GM18519 (cell line): ENCODE measurements at regions not wholly inside any gene's neighbourhood (a gene's known extent, or its start where the extent isn't known, plus 50 kb on each side); places are given as distances from the start of the nearest gene placed in this dataset.

Source experiments
- ATAC-seq: cut with Tn5 transposase; IDR thresholded peaks from one replicate; pipeline ENCODE4 v1.9.1; 2021; ENCODE audit warnings: mild to moderate bottlenecking, moderate library complexity; ENCODE audit not compliant: unreplicated experiment, low FRiP score

- no peak for ATAC-seq
Observed at GRCh38 chr3:30350011-30350410, 256.4 kb upstream of the TGFBR2 start.

DNA sequence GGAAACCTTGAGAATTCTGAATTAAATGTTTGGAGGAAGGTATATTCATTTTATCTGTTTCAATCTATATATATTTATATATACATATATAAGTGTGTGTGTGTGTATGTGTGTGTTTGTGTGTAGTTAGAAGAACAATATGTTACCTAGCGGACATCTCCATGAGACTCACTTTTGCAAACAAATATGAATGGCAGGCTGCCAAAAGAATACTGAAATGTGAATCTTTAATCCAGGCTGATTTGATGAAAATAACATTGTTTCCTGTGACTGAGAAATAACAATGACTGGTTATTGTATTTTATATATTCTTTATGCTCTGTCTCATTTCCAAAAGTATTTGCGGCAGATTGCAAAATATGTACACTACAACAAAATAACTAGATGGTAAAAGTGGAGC, 255.5 kb upstream of the TGFBR2 start:
- ATAC-seq, result no peak

DNA sequence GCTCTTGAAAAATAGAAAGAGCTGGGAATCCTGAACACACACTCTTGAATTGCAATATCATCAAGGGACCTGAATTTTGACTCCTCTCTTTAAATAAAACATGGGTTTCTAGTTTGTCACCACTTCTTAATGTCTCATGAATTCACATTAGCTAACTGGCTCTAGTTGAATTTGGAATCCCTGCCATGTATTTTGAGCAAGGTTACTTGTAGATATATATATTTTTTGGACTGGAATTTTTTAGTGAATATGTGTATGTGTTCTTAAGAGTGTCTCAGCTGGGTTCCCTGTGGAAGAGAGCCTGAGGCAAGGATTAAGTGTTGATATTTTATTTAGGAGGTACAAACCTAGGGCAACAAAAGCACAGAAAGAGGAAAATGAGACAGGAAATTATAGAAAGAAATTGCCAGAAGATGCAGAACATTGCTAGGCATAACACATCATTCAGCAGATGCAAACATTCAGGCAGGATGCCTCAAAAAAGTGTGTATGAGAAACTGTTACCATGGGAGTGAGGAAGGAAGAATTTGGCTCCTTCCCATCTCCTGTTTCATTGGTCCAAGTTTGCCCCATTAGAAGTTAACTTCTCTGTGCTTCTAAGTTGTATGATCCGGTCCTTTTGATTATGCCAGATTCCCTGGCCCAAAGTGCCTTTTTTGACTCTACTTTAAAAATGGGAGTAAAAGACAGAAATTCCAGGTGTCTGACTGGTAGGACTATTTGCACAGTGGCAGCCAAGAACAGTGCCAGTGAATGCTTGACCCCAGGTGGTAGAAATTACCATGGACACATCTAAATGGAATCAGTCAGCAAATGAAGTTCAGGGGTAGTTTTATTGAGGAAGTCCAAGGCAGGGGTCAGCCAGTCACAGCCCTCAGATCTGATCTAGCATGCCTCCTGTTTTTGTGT, 253.7 kb upstream of the TGFBR2 start:
- ATAC-seq, result no peak

DNA sequence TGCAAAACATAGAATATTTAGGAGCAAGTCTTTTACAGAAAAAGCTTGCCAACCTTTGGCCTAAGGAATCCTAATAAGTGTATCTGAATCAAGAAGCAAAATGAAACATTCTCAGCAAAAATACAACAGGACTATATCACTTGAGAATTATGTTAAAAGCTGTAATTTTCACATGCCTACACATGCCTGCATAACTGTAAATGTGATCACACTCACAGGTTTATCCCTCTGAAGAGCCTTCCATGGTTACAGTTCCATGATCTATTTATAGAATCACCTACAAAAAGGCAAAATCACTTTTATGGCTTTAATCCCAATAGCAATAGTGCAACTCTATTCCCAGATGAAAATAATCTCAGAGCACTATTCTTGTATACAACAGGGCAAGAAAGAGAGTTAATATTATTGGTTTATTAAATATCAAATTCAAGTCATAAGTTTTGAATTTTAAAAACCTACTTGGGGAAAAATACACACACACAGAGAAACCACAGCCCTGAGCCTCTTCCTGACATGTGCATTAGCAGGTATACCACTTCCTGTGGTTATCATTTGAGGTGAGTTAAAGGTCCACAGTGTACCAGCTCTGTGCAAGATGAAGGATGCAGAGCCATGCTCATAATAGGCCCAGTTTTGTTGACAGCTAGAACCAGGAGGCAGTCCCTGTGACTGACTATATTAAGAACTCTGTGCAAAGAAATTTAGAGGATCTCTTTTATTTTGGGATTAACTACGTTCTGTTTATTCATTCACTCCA, 252.5 kb upstream of the TGFBR2 start:
- peak; percentile 95 for ATAC-seq

DNA sequence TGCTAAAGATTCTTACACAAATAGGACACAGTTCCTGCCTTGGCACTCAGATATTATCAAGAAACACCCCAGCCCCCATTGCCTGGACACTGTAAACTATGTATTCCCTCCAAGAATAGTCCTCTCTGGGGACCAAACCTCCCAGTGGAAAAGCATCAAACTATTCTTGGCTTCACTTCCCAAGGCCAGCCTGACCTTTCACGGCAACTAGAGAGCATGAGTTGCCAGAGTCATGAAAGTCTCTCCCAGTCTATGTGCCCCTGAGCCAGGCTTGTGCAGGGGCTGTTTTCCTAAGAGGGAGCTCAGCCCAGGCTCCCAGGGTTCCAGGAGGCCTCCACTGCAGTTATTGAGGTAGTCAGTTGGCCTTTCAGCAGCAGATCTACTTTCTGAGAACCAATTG, 251.9 kb upstream of the TGFBR2 start:
- ATAC-seq, result no peak

- no peak for ATAC-seq
Observed at GRCh38 chr3:30354972-30355371, 251.4 kb upstream of the TGFBR2 start.

- ATAC-seq, result no peak
Observed at GRCh38 chr3:30355622-30356021, 250.8 kb upstream of the TGFBR2 start.

GRCh38 chr3:30356866-30357753, 249.3 kb upstream of the TGFBR2 start:
- ATAC-seq, result no peak

- ATAC-seq, result no peak
Observed at GRCh38 chr3:30357897-30358296, 248.5 kb upstream of the TGFBR2 start.

DNA sequence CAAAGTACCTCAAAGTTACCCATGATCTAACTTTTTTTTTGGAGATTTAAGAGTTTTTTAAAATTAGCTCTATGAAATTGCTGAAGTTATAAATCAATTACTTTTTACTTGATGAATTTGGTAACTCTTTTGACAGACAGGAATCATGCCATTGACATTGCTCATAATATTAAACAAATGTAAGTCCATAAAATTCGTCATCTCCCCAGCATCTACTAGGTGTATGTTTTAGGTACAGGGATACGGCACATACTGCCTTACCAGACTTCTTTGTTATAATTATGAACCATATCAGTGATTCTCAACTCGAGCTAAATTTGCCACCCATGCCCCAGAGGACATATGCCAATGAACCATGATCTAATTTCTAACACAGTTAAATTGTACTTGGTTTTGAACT, 247.5 kb upstream of the TGFBR2 start:
- no peak for ATAC-seq

- no peak for ATAC-seq
Observed at GRCh38 chr3:30368978-30369377, 237.4 kb upstream of the TGFBR2 start.

DNA sequence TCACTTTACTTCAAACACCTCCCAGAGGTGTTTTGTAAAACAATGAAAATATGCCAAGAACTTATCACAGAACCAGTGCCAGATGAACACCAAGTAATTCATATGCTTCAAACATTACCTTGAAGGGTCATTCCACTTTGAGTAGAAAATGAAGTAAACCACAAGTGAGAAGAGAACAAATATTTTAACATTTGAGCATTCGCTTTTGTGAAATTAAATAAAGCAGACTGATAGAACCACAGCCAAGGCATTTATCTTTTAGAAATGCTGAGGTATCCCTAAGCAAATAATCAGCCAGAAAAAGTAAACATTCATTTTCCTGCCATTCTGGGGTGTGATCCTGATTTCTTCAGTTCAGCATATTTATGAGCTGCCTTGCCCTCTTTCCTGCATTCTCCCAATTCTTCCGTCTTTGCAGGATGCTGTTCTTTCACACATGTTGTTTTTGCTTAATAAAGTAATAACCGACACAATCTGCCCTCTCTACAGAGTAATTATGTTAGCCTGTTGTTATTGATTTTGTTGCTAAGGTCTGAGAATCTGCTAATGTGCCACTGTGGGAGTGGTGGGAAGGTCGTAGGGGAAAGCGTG, 235.6 kb upstream of the TGFBR2 start:
- no peak for ATAC-seq

DNA sequence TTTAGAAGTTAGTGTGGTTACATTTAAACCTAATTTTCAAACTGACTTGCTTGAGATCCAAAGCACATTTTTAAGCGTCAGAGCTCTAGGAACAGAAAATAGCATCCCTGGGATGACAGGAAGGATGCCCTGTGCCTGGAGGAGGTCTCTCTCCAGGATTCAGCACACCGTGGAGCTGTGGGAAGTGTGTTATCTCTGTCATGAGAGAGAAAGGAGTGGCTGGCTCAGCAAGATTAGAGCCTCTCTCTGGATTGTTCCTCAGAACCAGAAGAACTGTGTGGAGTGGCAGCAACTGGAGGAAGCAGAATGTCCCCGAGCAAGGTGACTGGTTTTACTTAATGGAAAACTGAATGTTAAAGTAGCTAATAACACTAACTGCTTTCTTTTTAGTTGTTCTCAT, 233.6 kb upstream of the TGFBR2 start:
- no peak for ATAC-seq

GRCh38 chr3:30384546-30385072, 221.8 kb upstream of the TGFBR2 start:
- no peak for ATAC-seq

DNA sequence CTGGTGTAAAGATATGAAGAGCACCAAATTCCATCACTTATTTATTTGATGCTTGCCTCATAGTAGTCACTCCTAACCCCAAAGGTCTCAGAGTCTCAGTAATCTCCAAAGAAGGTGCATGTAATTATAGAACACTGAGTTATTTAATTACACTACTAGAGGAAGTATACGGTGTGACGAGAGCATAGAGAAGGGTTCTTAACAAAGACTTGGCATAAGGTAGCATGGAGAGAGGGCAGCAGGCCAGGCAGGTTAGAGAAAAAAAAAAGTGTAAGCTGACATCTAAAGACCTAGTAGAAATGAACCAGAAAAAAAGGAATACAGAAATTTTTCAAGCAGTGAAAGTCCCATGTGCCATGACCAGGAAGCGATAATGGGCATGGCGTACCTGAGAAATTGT, 213.3 kb upstream of the TGFBR2 start:
- ATAC-seq, result no peak

DNA sequence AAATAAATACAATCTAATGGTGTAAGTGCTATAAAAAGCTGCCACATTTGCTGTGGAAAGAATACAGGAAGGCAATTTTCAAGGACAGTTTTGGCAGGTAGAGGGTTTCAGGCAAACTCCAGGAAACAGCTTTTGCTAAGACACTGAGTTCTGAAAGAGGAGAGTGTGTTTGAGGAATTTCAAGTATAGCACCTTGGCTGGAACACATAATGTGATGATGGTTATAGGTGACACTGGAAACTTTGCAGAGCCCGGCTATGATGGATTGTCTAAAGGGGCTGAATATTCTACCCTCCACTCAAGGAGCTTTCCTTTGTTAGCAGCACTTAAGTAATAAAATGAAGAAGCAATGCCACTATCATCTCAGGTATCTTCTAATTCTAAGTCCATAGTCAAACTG, 209.4 kb upstream of the TGFBR2 start:
- ATAC-seq, result no peak

- ATAC-seq, result no peak
Observed at GRCh38 chr3:30399394-30400181, 206.8 kb upstream of the TGFBR2 start.

GRCh38 chr3:30400926-30401325, 205.5 kb upstream of the TGFBR2 start:
- ATAC-seq, result no peak

DNA sequence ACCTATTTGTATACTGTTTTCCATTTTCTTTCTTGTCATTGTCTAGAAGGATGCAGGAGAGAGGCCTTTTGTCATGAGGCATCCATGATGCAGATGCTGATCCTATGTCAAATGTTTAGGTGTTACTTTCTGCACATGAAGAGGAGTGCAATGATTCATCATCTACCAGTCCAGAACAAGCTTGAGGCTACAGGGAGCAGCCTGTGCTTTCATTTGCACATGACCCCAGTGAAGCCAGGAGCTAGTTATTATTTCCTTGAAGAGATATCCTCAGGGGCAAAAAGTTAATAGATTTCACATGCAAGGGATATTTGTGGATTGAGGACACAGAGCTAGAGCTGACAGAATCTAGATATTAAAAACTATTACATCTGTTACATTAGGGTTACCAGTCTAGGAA, 204.4 kb upstream of the TGFBR2 start:
- ATAC-seq, result no peak
